Cardiac fibroblast (primary cell): ENCODE measurements at regions not wholly inside any gene's neighbourhood (a gene's known extent, or its start where the extent isn't known, plus 50 kb on each side); places are given as distances from the start of the nearest gene placed in this dataset.

Source experiments
- DNase-seq, 2 donors: peaks; one replicate each; pipeline versions ENCODE4 v3.0.0 to v3.0.0-alpha.2; 2010; ENCODE audit warnings: low read depth in 2 of 2
- H3K4me3 ChIP-seq, 2 donors: replicated peaks in 1 of 2; 1 replicate in 1 of 2; 2 replicates in 1 of 2; pipeline ENCODE4 v1.5.1; 2011; ENCODE audit warnings: low read depth in 2 of 2, low read length in 2 of 2, mild to moderate bottlenecking in 2 of 2, moderate library complexity in 1 of 2
- TF ChIP-seq, protein P1 (sequence below): IDR thresholded peaks from one replicate; pipeline ENCODE4 v1.5.1; 2011; ENCODE audit warnings: low read depth, mild to moderate bottlenecking, low read length, inconsistent platforms

DNA sequence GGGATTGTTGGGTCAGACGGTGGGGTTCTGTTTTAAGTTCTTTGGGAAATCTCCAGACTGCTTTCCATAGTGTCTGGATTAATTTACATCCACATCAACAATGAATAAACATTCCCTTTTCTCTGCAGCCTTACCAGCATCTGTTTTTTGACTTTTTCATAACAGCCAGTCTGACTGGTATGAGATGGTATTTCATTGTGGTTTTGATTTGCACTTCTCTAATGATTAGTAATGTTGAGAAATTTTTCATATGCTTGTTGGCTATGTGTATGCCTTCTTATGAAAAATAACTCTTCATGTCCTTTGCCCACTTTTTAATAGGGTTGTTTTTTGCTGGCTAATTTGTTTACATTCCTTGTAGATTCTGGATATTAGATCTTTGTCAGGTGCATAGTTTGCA is 140.8 kb upstream of the CNTN1 start:
- TF ChIP-seq, protein P1, sequence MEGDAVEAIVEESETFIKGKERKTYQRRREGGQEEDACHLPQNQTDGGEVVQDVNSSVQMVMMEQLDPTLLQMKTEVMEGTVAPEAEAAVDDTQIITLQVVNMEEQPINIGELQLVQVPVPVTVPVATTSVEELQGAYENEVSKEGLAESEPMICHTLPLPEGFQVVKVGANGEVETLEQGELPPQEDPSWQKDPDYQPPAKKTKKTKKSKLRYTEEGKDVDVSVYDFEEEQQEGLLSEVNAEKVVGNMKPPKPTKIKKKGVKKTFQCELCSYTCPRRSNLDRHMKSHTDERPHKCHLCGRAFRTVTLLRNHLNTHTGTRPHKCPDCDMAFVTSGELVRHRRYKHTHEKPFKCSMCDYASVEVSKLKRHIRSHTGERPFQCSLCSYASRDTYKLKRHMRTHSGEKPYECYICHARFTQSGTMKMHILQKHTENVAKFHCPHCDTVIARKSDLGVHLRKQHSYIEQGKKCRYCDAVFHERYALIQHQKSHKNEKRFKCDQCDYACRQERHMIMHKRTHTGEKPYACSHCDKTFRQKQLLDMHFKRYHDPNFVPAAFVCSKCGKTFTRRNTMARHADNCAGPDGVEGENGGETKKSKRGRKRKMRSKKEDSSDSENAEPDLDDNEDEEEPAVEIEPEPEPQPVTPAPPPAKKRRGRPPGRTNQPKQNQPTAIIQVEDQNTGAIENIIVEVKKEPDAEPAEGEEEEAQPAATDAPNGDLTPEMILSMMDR, result no peak
- H3K4me3 ChIP-seq, result no peak overlapping the region
- no peak for DNase-seq

DNA sequence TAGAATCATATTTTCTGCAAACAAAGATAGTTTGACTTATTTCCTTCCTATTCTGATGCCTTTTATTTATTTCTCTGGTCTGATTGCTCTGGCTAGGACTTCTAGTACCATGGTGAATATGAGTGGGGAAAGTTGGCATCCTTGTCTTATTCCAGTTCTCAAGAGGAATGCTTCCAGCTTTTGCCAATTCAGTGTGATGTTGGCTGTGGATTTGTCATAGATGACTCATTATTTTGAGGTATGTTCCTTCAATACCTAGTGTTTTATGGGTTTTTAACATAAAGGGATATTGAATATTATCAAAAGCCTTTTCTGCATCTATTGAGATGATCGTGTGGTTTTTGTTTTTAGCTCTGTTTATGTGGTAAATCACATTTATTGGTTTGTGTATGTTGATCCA is 139.4 kb upstream of the CNTN1 start:
- H3K4me3 ChIP-seq, result no peak overlapping the region
- DNase-seq, result no peak
- TF ChIP-seq, protein P1, result no peak

DNA sequence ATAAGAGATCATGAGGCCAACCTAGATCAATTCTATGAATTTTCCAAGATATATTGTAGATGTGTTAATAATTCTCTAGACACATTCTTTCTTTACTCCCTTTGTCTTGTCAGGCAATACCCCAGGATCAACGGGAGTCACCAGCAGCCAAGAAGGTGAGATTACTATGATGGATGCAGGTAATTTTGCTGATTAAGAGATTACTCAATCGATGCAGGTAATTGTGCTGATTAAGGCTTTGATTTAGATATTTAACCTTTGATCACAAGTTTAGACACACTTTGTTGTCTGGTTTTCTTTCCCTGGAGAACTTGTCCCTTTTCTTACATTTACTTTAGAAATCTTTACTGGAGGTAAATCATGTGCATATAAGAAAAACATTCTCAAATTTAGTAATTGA is 134.3 kb upstream of the CNTN1 start:
- no peak overlapping the region for H3K4me3 ChIP-seq
- TF ChIP-seq, protein P1, result no peak
- DNase-seq, result no peak

DNA sequence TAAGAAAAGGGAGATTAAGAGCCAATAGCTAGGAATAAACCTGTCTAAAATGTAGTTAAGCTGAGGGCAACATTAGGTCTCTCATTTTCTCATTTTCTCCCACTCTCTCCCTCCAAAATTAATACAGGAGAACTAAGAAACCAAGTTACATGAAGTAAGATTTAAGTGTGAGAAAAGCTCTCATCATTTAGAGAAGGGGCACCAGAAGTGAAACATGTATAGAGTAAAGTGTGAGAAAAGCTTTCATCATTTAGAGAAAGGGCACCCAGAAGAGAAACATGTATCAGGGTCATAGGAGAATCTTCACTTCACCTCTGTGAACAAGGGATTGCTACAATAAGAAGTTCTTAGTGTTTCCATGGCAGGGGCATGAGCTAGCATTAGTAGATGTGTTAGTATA is 132.4 kb upstream of the CNTN1 start:
- H3K4me3 ChIP-seq, result no peak overlapping the region
- TF ChIP-seq, protein P1, result no peak
- no peak for DNase-seq

DNA sequence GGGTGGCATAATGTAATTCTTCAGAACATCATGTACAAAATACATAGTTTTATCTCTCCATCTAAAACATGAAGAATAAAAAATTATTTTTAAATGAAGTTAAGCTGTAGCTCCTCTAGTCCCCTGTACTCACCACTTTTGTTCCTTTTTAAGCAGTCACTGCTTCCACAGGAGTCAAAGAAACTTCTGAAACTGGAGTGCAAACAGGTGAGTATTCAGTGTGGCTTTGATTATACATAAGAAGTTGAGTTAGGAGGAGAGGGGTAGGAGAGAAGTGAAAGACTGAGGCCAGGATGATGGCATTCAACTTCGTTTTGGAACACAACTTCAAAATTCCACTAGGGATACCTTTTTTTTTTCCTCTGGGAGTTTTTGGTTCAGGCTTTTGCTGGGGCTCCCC is 131.4 kb upstream of the CNTN1 start:
- TF ChIP-seq, protein P1, result no peak
- DNase-seq, result no peak

DNA sequence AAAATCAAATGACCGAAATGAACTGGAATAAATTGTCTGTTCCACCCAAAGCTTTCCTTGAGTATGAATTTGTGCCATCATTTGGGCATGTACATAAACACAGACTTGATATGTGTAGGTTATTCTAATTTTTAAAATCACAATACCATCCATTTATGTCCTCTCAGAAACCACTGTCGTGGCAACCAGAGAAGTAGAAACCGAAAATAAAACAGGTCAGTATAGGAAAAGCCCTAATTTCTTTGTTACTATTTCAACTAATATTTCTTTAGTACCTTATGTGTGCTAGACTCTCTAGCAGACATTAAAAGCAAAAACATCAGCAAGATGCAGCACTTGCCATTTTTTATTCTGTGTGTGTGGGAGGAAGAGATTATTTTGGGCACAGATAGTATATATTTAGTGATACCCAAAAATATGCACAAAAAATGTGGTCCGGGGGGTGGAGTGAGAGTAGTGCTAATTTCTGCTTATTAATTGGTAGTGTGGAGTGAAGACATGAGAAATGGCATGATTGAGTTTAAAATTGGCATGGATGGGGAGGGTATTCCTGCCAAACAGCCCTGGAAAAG is 130.8 kb upstream of the CNTN1 start:
- TF ChIP-seq, protein P1, result no peak
- no peak overlapping the region for H3K4me3 ChIP-seq
- DNase-seq, result no peak

More for the DNA sequence above, 131.4 kb upstream of the CNTN1 start:
- no peak overlapping the region for H3K4me3 ChIP-seq

DNA sequence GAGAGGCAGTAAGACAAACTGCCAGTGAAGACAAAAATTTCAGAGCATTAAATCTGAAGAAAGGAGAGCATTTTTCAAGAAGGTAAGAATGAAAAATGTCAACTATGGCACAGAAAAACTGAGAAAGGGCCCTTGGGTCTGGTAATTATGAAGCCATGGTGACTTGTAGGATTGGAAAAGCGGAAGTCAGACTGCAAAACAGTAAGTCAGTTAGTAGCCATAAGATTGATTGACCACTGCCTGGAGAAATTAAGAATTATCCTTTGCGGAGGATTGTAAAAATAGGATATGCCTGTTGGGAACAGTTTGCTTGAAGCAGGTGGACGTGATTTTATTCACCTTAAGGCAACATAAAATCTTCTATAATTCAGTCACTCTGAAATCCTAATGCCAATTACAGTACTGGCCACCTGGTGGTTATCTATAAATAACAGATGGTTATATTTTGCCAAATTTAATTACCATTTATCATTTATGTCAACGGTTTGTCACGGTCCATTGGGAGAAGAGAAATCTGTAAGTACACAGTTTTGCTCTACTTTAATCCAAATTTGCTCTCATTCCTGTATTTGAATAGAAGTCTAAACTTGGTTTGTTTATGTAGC is 127.1 kb upstream of the CNTN1 start:
- TF ChIP-seq, protein P1, result no peak
- H3K4me3 ChIP-seq, result no peak overlapping the region
- no peak for DNase-seq
